ENCODE measurements at regions not wholly inside any gene's neighbourhood (a gene's known extent, or its start where the extent isn't known, plus 50 kb on each side); places are given as distances from the start of the nearest gene placed in this dataset.

DNA sequence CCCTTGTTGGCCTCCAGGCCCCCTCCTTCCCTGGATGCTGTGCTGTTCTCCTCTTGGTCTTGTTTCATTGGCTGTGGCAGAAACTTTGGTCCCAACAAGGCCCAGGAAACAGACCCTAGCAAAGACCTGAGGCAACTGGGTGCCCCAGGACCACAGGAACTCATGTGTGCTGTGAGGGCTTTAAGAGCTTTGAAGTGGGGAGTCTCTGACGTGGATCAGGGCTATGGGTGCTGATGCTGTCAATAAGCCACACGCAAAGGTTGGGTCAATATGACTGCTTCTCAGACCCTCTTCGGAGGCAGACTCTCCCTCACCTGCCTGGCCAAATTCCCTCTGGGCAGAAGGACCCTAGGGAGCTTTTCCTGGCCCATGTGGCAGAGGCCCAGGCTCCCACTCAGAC is 91.5 kb upstream of the MLN start:
- TF ChIP-seq EZH2 (IDR thresholded peaks at IDR 0.05; ENCODE audit: low read length, missing control alignments): no peak
- TF ChIP-seq, protein P1, sequence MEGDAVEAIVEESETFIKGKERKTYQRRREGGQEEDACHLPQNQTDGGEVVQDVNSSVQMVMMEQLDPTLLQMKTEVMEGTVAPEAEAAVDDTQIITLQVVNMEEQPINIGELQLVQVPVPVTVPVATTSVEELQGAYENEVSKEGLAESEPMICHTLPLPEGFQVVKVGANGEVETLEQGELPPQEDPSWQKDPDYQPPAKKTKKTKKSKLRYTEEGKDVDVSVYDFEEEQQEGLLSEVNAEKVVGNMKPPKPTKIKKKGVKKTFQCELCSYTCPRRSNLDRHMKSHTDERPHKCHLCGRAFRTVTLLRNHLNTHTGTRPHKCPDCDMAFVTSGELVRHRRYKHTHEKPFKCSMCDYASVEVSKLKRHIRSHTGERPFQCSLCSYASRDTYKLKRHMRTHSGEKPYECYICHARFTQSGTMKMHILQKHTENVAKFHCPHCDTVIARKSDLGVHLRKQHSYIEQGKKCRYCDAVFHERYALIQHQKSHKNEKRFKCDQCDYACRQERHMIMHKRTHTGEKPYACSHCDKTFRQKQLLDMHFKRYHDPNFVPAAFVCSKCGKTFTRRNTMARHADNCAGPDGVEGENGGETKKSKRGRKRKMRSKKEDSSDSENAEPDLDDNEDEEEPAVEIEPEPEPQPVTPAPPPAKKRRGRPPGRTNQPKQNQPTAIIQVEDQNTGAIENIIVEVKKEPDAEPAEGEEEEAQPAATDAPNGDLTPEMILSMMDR (conservative IDR thresholded peaks at IDR 0.05 in 1 of 2, IDR thresholded peaks at IDR 0.05 in 1 of 2; ENCODE audit: low read depth in 1 of 2, low read length in 2 of 2): no peak

All from fibroblast of lung (primary cell).